GM13976 (cell line): ENCODE measurements at regions not wholly inside any gene's neighbourhood (a gene's known extent, or its start where the extent isn't known, plus 50 kb on each side); places are given as distances from the start of the nearest gene placed in this dataset.

Source experiments
- DNase-seq: peaks from one replicate; pipeline ENCODE4 v3.0.0; 2012; ENCODE audit warnings: low spot score
- CTCF ChIP-seq: IDR thresholded peaks from 2 replicates; pipeline ENCODE4 v1.5.1; 2012; ENCODE audit warnings: borderline replicate concordance, mild to moderate bottlenecking; ENCODE audit not compliant: insufficient read depth; ENCODE audit errors: extremely low read depth, missing control alignments, control extremely low read depth
- in situ Hi-C: fragments of 300-500 bp; cut with MboI; formaldehyde crosslinking; loops from one replicate; pipeline ENCODE4 v1.12.0; 2022; ENCODE audit warnings: low sequenced_read_pairs, mixed read lengths, inconsistent platforms; ENCODE audit not compliant: unreplicated experiment

DNA sequence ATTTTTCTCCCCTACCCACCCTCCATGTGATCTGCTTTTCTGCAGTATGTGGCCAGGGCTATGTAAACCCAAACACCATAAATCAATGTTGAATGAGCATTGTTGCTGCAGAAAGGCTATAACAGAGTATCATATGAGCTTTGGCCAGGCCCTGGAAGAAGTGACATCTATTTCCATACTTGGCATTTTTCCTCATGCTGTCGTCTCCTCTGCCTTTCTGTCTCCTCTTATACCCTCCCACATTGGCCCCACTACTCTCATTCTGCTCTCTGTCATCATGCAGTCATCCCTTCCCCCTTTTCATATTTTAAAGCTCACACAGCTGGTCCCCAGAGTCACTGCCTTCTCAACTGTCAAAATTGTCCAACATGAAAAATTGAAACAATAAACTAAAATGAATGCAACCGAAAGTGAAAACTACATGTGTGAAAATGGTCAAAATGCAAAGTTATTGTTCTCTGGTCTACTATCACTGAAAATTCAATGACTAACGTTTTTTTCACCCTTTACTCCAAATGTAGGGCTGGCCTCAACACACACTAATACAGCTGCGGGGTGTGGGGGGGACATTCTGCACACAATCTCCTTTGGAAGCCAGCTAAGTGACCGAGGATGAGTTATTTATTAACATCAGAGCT, 290.7 kb upstream of the TMPO start:
- TF ChIP-seq CTCF = no peak
- in situ Hi-C loops = no loop called here
- DNase-seq = no peak

GRCh38 chr12:98227162-98227561, 288.2 kb upstream of the TMPO start:
- TF ChIP-seq CTCF = peak; percentile 16
- in situ Hi-C loops = no loop called here
- no peak for DNase-seq

DNA sequence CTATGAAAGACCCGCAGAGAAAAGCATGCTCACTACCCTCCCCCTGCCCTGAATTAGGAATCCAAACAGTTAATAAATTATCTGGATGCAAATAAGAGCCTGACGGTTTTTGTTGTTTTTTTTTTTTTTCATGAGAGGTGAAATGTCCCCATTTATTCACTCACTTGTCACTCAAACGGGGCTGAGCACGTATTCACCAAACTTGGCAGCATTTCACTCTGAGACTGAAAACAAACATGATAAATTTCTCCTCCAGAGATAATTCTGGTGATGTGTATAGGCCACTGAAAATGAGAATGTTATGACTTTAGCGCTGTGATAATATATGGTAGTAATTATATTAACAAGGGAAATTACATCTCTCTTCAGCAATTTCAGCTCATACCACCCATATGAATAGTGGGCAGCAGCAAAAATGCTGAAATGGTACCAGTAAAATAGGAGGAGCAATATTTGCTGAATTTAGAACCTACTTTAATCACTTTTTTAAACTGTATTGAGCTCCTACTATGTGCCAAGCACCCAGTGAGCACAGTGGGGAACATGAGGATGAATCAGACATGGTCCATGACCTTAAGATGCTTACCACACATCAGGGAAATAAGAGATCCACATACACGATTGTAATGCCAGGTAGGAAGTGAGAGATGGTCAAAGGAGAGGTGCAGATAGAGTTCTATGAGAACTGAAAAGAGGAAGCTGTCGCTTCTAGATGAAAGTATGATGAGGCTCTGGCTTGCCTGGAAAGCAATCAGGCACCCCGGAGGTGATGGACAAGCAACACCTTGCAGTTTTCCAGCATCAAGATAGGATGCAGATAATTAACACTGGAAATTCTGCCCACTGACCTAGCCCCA, 286.5 kb upstream of the TMPO start:
- no peak for TF ChIP-seq CTCF
- no peak for DNase-seq
- in situ Hi-C loops = no loop called here

DNA sequence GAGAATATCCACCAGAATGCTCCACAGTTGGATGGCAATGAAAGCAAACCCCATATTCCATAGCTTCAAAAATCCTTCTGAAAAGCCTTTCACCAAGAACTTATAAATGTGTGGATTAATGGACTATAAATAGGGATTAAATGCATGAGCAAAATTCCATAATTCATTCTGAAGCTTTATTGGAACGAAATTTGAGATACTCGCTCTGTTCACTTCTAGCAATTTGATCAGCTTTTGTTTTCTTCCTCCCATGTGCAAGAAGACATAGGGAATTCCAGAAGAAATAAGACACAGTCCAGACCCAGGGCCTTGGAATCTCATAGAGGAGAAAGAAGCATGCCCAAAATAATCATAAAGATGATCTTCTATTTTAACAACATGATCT, 285.9 kb upstream of the TMPO start:
- TF ChIP-seq CTCF = no peak

DNA sequence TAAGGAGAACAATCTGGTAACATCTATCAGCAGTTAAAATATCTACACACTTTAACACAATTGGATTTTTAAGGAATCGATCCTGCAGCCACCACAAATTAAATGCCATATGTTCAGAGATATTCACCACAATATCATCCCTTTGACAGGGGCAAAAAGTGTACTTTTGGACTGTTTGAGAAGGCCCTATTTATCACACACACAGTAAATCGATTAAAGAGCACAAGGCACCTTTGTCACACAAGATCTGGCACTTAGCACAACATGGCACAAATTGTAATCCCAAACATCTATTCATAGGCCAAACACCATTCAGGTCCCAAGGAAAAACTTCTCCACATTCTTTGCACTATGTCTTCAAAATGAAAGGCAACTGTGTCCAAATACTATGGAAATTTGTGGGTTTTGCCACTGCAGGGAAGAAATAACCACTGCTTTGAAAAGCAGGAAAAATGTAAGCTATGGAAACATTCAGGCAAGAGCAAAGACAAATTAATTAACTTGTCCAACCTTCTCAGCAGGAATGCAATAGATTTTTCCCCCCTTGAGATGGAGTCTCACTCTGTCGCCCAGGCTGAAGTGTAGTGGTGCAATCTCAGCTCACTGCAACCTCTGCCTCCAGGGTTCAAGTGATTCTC, 282.5 kb upstream of the TMPO start:
- no peak for TF ChIP-seq CTCF
- DNase-seq = no peak
- in situ Hi-C loops = no loop called here

More for the DNA sequence above, 285.9 kb upstream of the TMPO start:
- DNase-seq = no peak
- in situ Hi-C loops = no loop called here

- in situ Hi-C loops = no loop called here
- TF ChIP-seq CTCF = no peak
- no peak for DNase-seq
Observed at GRCh38 chr12:98235301-98235700, 280.1 kb upstream of the TMPO start.
